Activated gamma-delta T cell (primary cell): ENCODE measurements at regions not wholly inside any gene's neighbourhood (a gene's known extent, or its start where the extent isn't known, plus 50 kb on each side); places are given as distances from the start of the nearest gene placed in this dataset.

Experiments used
- DNase-seq: peaks from one replicate; lab custom pipeline; 2025; lab: John Stamatoyannopoulos, UW

DNA sequence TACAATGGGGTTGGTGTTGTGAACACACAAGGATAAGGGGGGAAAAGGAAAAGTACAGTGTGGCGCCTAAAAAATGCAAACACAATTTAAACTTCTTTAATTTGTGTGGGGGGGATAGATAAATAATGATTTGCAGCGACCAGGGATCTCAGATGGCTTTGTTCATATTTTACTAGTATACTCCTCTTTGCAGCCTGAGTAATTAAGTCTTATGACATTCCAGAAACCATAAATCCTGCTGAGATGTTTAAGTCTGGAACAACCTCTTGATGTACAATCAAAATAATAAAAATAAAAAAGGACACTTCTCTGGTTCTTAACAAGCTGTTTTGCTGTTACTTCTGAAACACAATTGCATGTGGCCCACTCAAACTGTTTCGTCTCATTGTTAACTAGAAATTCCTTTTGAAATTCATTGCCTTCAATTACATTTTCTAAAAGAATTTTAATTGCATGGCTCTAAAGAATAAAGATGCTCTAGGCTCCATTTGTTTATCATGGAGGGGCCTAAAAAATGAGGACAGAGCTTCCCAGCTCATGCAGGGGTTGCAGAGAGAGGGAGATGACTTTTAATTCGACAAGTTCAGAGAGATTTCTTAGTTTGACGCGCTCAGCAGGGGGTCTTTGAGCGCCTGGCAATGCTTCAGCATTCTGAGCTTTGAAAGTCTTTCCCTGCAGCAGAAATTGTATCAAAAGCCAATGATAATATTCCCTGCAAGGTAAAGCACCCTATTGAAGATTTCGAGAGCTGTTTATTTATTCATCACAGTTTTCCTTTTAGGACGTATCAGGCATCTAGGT lies 892.4 kb upstream of the TENM3 start:
- DNase-seq = no peak

DNA sequence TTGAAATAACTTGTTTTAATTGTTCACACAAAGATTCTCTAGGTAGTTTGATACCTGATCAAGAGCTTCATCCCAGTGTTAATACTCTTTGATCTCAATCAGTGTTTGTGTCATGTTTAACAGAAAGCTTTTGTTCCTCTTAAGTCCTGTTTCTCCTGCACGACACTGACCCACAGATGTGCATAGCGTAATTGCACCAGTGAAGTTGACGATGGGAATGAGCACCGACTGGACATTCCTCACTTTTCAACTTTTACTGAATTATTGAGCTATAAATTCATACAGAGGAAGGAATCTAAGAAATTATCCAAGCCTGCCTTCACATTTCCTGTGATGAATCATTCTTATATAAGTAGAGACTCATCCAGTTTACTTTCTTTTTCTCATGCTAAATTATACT lies 878.7 kb upstream of the TENM3 start:
- no peak for DNase-seq

DNA sequence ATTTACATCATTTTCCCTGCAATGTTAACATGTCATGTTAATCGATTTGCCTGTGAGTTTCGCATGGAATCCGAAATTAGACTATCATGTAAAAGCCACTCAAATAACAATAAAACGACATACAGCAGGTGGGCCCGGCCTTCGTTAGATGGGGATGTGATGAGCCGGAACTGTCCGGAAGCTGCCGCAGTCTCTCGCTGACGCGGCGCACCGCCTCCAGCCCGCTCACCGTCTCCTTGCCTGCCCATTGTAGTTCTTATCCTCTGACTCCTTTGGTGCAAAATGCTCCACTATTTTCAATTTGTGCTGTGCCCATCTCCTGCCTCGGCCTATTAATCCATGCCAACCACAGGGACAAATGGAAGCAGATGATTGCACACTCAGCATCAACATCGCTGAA lies 877.5 kb upstream of the TENM3 start:
- DNase-seq = no peak

DNA sequence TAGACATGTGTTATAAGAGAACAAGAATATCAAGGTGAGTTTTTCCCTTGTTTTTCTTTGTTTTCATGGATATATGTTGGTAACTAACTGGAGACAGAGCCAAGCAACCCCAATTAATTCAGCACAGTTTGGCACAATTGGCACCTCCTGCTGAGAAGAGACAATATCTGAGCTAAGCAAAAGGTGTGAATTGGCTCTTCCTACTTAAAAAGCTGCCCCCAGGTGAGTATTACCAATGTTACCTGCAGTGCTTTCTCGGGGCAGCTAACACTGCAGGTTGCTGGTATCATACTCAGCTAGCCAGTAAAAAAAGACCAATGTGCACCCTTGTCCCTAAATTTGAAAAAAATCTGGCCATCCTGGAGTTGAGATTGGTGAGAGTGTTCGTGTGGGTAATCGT lies 871.2 kb upstream of the TENM3 start:
- DNase-seq = no peak

DNA sequence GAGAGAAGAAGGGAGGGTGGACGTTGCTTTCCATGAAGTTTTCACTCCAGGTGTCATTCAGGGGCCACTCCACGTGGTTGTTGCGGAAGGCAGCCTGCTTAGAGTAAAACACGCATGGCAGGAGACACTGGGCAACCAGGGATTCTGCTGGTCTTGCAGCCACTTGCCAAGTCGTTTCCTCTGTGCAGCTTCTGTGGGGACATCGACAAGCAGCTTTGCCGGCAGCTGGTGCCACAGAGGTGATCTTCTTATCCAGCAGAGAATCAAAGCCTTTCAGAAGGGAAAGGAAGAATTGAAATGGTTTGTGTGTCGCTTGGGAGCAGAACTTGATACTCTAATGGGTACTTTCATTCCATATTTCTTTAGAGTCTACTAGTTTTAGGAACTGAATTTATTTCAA lies 867.1 kb upstream of the TENM3 start:
- DNase-seq = no peak

DNA sequence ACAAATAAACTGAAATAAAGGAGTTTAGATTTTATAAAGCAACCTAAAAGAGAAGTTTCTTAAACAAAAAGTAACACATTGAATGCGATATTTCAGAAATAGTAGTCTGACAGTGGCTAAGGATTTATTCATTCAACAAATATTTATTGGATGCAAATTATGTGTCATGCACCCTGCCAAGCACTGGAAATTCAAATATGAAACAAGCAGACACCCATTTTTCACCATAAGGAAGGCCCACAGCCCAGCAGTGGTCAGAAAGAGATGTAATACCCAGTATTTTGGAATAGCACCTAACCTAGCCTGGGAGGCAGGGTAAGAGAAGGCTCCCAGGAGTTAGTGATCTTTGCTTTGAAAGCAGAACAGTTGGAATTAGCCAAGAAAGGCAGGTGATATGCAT lies 855.1 kb upstream of the TENM3 start:
- no peak for DNase-seq

DNA sequence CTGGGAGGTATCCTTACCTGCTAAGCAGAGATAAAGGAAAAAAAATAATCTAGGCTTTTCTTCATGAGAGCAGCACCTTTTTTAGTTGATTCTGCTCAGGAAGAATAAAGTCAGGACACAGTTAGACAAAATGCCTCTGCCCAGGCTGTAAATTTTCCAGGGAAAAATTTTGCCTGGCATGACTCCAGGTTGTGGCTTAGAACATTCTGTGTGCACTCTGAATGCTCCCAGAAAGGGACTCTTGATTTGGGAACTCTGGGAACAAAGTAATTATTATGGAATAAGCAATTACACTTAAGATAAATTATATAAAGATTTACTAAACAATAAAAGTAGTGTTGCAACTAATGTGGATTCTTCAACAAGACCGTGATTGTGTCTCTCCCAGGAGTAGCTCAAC lies 826.2 kb upstream of the TENM3 start:
- no peak for DNase-seq

DNA sequence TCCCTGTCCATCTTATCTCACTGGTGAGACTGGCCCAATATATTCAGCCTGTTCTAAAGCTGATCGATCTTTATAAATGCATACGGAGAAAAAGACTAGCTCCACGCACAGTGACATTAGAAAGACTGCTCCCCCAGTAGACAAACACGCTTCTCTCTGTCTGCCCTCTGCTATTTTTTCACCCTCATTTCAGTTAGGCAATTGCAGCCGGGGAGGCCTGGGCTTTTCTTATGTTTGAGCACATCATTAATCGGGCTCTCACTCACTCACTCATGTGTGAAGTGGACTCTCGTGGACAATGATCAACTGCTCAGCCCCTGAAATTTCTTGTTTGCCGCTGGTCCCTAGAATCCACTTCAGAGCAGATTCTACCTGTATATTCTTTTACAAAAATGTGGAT lies 824.7 kb upstream of the TENM3 start:
- DNase-seq = no peak

DNA sequence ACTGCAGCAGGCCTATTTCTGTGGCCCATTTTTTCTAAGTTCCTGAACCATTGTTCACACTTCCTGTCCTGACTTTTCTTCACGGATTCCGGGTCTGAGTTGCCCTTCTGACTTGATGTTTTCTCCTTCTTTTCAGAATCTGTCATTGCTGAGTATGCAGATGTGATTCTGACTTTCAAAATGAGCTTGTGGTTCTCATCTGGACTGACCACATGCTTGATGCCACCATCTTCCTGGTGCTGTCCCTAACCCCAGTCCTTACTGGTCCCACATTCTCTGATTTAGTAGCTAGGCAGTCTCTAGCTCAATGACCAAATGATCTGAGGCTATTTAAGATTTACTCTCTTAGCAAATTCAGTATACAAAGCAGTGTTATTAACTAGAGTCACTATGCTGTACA lies 822.3 kb upstream of the TENM3 start:
- DNase-seq = no peak

DNA sequence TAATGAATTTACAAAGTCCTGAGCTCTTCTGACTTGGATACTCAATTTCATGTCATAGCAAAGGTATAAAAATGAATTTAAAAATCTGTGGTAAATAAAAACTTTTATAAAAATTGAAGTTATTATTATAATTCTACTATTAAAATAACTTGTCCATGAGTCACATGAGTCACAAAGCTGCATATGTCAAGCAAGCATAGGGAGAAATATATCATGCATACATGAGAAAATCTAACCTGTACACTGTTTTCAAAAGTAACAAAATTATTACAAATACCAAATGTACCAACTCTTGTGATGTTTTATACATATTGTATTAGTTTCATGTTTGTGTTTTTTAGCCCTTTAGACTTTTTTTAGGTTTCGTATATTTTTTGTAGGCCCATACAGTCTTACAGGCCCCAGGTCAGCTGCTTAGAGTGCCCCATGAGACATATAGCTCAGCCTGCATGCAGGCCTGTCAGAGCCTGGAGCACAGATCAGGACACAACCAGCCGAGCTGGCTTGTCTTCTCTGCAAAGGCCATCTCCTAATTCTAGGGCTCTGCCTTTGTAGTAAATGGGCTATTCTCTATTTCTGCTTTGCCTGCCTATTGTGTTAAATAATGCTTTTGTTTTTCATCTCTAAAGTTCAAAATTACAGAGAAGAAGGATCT lies 818.7 kb upstream of the TENM3 start:
- DNase-seq = no peak

DNA sequence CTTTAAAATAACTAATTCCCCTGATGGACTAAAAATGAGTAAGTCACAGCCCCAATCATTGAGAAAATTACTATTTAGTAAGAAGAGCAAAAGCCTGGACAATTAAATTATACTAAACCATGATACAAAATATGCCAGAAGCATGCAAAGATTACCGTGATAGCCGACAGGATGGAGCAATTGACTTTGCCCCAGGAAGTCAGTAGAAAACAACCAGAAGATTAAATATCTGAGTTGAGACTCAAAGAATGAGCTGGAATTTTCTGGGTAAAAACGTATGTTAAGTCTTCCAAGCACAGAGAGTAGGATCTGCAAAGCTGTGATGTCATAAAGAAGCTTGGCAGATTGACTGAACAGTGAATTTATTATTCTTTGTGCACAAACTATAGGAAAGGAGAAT lies 816.1 kb upstream of the TENM3 start:
- no peak for DNase-seq

DNA sequence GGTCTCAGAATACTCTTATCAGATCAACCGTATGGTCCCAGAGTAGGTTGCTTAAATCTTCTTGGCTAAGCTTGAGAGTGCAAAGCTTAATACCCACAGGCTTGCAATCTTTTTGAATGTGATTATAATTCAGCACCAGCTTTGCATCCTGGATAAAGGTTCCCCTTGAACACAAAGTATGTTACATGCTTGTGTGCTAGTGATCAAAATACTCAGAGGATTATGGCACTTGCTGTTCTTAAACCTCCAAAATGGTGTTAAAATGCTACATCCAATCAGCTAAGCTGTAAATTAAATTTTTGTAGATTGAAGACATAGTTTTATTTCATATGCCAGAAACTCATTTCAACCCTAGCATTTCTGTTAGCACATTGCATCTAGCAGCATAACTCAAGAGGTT lies 812.2 kb upstream of the TENM3 start:
- DNase-seq = no peak

DNA sequence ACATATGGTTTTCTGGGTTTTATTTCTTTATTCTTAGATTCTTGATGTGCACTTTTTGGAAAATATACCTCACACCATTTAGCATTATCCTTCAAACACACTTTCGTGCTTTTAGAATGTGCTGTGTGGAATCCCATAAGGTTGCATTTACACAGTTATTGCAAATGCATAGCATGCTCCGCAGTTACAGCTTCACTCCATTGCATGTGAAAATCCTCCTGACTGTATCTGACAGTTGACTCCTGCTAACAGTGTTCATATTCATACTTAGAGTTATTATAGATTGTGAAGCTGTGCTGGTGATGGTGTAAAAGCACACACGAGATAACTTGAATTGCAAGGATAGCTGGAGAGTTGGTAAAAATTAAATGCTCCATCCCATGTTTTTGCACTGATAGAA lies 811.5 kb upstream of the TENM3 start:
- DNase-seq = no peak

DNA sequence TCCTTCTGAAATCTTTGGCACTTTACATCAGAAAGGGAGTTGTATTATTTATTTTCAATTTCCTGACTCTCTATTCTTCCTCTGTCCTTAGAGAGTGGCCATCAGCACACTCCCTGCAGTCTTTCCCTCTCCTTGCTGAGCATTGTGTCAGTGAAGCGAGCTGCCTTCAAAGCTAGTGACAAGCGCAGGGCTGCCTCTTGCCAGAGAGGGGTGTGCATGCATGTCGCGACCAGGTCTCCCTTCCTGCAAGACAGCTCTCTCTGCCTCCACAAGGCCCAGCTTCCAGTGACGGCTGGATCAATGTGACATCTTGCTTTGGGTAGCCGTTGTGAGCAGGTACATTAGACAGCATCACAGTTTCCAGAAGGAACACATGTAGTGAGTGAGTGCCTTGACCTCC lies 810.9 kb upstream of the TENM3 start:
- no peak for DNase-seq

DNA sequence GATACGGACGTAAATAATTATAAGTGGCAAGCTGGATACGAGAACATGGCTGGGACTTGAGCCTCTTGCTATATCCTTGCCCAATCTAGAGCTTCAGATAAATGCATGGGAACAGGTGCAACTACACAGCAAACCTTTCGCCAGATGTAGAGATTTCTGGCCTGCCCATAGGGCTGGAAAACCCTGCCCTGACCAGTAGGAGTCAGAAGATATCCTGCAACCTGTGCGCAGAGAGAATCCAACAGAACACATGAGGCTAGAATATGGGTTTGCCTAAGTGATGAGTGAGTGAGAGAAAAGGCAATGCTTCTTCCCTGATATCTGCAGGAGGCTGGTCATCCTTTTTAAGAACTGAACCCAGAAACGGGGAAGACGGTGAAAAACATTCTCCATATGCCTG lies 805.3 kb upstream of the TENM3 start:
- no peak for DNase-seq

DNA sequence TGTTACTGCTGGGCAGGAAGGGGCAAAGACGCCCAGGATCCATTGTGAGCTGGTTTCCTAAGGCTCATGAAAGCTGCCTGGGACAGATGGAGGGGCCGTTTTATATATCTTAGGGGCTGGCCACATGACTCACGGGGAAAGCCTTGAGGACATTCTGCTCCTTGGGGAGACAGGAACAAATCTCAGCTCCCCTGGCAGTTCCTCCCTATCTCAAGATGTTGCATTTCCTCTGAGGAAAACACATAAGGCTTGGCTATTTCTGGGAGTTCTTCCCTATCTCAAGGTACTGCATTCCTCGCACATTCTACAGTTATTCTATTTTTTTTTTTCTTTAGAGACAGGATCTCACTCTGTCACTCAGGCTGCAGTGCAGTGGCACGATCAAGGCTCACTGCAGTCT lies 804.6 kb upstream of the TENM3 start:
- DNase-seq = no peak

DNA sequence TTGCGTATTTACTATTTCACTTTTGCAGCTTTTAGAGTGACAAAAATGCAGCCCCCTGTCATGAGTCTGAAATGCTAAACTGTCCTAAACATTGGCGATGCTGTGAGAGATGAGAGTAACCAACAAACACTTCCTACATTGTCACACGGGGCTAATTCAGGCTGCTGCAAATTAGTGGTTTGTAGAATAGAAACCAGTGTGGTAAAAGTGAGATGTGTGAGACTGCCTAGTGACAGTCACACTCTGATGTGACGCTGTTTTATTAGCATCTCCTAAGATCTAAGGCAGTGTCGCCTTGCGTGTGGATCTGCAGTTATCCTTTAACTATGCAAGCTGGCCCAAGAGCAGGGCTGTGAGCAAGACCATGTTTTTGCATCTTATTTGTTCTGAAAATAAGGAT lies 800.2 kb upstream of the TENM3 start:
- DNase-seq = no peak

DNA sequence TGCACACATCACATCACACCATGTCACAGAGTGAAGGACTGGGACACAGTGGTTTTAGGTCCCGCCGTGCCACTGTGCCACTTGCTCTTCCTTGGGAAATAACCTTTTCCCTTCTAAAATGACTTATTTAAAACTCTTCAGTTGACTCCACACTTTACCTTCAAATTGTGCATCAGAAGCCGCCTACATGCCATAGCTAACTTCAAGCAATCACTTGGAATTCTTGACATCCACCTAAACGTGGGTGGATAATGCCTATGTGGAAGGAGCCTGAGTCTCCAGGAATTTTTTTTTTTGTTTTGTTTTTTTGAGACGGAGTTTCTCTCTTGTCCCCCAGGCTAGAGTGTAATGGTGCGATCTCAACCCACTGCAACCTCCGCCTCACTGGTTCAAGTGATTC lies 777.4 kb upstream of the TENM3 start:
- DNase-seq = no peak

DNA sequence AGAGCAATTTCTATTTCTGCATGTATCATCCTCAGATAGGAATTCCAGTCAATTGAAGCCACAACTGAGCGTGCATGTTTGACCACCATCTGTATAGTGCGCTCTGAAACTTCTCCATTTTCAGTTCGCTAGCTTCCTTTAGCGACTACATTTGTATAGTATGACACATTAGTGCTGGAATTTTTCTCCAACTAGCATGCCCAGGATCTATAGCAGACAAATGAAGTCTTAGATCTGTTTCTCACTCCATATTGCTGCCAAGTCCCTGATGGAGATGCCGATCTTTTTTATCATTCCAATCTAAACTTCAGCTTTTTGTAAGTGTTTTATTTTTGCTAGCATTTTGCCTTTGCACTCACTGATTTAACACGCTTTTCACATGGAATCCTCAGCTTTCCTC lies 774.8 kb upstream of the TENM3 start:
- DNase-seq = no peak

DNA sequence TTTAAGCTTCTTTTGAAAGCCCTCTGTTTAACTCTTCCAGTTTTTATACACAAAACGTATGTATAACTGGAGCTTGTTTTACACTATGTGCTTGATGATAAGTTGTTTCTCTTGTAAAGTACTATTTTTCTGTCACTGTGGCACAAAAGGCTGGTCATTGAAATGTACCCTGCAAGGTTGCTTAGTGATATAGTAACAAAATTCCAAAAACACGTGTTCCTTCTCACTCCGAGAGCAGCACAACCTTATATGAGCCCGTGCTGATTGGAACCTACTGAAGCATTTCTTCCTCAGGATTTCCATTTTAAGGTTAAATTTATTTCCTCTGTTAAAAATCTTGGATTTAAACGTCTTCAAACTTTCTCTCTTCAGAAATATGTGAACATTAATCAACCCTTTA lies 772.9 kb upstream of the TENM3 start:
- no peak for DNase-seq

DNA sequence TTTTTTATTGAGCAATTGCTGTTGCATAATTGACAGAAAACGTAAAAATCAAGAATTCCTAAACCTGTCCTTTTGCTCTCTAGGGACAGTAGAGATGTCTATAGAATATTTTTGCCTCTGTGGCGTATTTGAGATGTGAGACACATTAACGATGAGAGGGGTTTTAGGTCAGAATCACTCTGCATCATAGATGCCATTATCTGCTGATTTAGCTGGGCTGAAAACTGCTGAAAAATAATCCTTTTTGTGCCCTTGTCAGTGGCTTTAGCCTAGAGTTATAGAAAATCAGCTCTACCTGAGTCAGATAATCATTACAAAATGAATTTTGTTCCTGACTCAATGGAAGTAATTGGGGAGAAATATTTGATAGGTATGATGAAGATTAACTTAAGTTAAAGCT lies 767.8 kb upstream of the TENM3 start:
- no peak for DNase-seq

DNA sequence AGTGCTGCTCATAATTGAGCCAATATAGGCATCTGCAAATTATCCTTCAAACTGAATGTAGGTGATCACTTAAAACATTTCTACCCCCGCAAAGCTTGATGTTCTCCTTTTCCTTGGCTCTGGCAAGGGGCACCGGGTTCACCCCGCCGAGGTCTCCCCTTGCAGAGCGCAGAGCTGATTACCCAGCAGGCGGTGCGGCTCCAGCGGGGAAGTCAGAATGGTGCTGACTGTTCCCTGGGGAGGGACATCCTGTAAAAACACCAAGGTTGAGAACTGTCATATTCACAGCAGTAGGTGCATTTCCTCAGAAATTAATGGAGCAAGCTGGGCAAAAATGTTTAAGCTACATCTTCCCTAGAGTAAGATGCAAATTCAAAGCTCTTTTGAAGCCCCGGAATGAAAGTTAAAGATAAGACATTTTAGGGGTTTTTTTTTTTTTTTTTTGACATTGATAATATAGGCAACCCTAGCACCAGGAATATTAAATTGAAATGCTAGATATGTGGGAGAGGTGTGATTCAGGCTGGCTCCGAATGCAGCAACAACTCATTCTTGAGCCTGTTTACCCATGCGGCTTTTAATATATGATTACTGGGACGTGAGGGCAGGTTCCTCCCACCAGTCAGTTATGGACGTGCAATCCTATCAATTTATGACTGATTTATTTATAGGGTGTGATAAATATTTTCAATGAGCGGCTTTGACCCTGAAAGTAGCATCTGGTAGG lies 767.3 kb upstream of the TENM3 start:
- DNase-seq = no peak

DNA sequence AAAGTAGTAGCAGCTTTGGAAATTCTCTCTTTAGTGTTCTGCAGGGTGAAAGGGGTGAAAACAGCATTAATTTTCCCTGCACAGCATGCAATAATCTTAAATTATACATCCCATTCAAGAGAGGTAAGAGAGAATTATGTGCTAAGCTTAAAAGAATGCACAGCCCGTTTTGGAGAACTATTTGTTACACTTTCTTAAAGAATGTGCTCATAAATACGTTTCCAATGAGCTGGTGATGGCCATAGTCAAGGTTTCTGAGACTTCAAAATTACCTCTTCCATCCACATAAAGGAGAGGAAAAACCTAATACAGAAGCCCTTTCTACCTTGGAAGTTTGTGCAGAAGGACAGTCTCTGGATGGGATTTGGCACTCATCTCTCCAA lies 766.7 kb upstream of the TENM3 start:
- no peak for DNase-seq
